ENCODE measurements at regions not wholly inside any gene's neighbourhood (a gene's known extent, or its start where the extent isn't known, plus 50 kb on each side); places are given as distances from the start of the nearest gene placed in this dataset.

DNA sequence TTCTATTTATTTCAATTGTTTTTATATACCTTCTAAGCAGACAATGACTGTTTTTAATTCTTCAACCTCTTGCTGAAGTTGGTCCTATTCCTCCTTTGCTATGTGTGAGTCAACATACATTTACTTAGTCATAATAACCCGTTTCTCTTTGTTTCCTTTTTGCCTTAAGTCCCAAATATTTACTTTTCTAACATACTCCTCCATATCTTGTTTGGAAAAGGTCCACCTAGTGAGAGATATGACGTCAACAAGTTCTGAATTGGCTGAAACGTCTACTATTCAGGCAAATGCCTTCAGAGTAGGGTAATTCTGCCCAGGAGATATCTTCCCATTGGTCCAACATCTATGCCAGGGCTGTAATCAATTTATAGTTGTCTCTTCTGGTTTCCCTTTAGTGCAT lies 179.3 kb upstream of the GEMIN8 start:
- TF ChIP-seq, protein P1, sequence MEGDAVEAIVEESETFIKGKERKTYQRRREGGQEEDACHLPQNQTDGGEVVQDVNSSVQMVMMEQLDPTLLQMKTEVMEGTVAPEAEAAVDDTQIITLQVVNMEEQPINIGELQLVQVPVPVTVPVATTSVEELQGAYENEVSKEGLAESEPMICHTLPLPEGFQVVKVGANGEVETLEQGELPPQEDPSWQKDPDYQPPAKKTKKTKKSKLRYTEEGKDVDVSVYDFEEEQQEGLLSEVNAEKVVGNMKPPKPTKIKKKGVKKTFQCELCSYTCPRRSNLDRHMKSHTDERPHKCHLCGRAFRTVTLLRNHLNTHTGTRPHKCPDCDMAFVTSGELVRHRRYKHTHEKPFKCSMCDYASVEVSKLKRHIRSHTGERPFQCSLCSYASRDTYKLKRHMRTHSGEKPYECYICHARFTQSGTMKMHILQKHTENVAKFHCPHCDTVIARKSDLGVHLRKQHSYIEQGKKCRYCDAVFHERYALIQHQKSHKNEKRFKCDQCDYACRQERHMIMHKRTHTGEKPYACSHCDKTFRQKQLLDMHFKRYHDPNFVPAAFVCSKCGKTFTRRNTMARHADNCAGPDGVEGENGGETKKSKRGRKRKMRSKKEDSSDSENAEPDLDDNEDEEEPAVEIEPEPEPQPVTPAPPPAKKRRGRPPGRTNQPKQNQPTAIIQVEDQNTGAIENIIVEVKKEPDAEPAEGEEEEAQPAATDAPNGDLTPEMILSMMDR (IDR thresholded peaks at IDR 0.05; ENCODE audit: insufficient read depth, low read length) = no peak
- TF ChIP-seq, protein P2, sequence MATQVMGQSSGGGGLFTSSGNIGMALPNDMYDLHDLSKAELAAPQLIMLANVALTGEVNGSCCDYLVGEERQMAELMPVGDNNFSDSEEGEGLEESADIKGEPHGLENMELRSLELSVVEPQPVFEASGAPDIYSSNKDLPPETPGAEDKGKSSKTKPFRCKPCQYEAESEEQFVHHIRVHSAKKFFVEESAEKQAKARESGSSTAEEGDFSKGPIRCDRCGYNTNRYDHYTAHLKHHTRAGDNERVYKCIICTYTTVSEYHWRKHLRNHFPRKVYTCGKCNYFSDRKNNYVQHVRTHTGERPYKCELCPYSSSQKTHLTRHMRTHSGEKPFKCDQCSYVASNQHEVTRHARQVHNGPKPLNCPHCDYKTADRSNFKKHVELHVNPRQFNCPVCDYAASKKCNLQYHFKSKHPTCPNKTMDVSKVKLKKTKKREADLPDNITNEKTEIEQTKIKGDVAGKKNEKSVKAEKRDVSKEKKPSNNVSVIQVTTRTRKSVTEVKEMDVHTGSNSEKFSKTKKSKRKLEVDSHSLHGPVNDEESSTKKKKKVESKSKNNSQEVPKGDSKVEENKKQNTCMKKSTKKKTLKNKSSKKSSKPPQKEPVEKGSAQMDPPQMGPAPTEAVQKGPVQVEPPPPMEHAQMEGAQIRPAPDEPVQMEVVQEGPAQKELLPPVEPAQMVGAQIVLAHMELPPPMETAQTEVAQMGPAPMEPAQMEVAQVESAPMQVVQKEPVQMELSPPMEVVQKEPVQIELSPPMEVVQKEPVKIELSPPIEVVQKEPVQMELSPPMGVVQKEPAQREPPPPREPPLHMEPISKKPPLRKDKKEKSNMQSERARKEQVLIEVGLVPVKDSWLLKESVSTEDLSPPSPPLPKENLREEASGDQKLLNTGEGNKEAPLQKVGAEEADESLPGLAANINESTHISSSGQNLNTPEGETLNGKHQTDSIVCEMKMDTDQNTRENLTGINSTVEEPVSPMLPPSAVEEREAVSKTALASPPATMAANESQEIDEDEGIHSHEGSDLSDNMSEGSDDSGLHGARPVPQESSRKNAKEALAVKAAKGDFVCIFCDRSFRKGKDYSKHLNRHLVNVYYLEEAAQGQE (IDR thresholded peaks at IDR 0.05; ENCODE audit: insufficient replicate concordance, low read depth) = no peak
- no peak for TF ChIP-seq SPI1 (IDR thresholded peaks at IDR 0.05; ENCODE audit: borderline replicate concordance, low read depth)
